ENCODE measurements at regions not wholly inside any gene's neighbourhood (a gene's known extent, or its start where the extent isn't known, plus 50 kb on each side); places are given as distances from the start of the nearest gene placed in this dataset.

- no peak for DNase-seq
Observed at GRCh38 chr5:125301711-125302110, 555.3 kb upstream of the ZNF608 start.

- no peak for DNase-seq
Observed at GRCh38 chr5:125302577-125302976, 556.1 kb upstream of the ZNF608 start.

- no peak for DNase-seq
Observed at GRCh38 chr5:125306741-125307140, 560.3 kb upstream of the ZNF608 start.

DNA sequence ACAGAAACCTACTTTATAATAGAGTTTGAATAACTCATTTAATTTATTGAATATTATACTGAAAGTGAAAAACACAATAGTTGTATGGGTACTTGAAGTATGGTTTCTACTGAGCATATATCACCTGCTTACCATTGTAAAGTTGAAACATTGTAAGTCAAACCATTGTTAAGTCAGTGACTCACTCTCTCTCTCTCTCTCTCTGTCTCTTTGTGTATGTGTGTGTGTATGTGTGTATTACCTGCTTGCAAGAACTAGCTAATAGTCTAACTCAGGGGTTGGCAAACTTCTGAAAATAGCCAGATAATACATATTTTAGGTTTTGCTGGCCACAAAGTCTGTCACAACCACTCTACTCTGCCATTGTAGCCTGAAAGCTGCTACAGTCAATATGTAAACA, 564.3 kb upstream of the ZNF608 start:
- no peak for DNase-seq

DNA sequence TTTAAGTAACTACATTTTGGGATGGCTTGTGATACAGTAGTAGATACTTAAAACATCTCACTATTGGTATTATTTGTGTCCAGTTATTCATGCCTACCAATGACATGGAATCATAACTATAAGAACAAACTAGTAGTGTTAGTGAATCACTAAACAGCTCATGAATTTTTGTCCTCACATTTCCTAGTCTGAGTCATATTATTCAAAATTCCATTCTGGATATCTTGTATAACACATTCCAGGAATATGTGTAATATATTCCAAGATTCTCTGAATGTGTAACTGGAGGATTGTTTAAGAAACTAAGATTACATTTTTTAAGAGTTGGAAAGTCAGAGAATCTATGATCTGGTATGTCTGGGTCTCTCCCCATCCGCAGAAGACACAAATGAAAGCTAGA, 565.3 kb upstream of the ZNF608 start:
- DNase-seq = no peak

DNA sequence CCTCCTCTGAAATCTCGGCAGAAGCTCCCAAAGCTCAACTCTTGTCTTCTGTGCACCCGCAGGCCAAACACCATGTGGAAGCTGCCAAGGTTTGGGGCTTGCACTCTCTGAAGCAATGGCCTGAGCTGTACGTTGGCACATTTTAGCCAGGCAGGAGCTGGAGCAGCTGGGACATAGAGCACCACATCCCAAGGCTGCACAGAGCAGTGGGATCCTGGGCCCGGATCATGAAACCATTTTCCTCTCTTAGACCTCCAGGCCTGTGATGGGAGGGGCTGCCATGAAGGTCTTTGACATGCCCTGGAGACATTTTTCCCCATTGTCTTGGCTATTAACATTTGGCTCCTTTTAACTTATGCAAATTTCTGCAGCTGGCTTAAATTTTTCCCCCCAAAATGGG, 567.1 kb upstream of the ZNF608 start:
- DNase-seq = no peak

DNA sequence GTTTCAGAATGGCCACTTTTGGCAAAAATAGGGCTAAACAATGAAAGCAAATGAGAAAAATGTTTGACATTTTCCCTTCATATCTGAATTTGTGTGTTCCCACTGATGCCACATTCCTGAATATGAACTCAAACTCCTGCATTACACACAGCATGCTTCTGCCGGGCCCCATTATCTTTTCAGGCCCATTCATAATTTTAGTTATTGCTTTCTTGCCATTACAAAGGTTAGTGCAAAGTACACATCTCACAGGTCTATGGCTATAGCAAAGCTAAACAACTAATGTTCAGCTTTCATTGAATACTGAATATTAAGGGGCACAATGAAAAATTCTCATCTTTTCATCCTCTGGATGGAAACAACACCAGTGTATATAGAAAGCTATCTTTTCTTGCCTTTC, 568.9 kb upstream of the ZNF608 start:
- DNase-seq = no peak

- DNase-seq = no peak
Observed at GRCh38 chr5:125316391-125316790, 570.0 kb upstream of the ZNF608 start.

DNA sequence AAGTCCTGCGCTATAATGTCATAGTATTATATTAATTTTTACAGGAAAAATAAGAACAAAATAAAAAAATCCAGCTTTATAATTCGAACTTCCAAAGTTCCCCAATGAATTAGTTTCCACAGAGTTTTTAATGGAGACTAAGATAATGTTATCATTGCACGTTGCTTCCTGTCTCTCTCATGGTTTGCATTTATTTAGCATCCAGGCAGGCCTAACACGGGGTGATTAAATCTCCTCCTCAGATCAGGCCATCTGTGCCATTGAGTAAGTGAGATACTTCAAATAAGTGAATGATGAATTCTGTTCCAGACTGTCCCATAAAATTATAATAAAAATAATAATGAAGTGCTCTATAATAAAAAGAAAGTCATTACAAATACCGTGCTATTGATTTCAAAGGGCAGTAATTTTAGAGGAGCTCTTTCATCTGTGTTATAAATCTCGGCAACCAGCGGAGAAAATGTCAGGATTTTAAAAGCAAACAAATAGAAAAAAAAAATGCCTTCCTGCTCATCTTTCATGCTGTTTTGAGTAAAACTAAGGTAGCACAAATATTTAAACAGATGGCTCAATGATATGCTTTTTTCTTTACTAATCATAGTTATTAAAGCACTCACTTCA, 570.6 kb upstream of the ZNF608 start:
- DNase-seq = no peak

DNA sequence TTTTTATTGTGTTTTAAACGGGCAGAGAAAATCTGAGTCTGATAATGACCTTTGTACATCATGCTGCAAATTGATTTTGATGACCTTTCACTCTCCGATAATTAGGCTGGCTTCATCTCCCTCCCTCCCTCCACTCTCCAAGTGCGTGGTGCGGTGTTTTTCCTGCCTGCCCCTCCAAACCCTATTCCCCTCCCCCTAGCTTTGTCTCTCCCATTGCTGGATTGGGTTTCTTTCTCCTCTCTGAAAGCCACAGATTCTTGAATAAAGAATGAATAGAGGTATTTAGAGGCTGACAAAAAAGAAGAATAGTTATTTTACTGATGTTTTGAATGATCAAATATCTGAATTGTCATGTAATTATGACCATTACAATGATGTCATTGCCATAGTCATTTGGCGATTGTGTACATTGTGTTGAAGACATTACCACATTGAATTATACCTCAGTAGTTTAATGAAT, 571.1 kb upstream of the ZNF608 start:
- DNase-seq = no peak

DNA sequence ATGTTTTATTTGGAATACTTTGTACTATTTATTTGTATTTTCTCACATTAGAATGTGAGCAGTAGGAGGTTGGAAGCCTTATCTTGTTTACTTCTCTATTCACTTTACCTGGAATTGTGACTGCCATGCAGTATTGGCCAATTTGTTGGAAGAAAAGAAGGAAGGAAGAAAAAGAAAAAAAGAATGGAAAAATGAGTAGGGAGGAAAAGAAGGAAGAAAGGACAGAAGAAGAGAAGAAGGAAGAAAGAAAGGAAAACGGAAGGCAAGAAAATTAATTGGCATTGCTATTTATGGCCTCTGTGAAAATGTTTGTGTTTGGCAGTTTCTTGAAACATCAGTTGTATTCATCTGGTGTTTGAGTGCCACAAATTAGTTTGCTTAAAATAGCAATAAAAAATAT, 575.2 kb upstream of the ZNF608 start:
- no peak for DNase-seq

DNA sequence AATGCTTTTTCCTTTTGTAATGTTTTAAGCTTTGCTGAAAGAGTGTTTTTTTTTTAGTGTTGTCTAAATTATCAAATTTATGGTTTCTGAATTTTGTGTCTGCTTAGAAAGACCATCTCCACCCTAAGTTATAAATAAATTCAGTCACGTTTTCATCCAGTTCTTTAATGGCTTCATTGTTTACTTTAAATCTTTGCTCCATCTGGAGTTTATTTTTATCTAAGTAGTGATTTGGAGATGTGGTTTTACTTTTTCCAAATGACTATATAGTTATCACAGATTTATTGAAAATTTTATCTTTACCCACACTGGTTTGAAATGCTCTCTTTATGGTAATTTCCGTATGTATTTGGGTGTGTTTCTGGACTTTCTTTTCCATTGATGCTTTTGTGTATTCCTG, 577.2 kb upstream of the ZNF608 start:
- DNase-seq = no peak

DNA sequence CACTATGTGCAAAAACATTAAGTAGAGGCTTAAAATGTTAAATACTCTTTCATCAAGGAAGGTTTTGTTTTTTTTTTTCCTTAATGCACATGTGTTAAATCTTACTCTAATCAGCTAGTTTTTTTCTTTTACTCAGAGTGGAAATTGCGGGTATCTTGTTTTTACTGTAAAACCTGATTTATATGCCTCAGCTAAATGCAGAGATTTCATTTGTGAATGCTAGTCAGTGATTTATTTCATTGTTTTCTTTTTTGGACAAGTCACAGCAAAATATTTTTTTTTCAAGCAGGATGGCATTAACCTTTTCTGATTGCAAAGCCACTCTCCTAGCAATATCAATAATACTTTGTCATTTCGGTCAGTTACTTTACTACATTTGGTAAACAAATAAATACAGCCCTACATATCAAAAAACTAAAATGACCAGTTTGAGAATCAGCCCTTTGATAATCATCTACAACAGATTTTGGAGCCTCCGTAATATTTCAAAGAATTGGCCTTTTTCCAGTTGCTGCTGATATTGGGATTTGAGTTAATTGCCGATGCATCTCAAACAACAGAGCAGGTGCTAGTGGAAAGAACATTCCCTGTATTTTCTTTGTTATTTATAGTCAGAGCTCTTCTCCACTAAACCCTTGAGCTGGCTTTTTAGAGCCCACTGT, 579.2 kb upstream of the ZNF608 start:
- DNase-seq = no peak

GRCh38 chr5:125326150-125326510, 579.7 kb upstream of the ZNF608 start:
- no peak for DNase-seq

- DNase-seq = no peak
Observed at GRCh38 chr5:125327676-125328075, 581.2 kb upstream of the ZNF608 start.

- no peak for DNase-seq
Observed at GRCh38 chr5:125331987-125332598, 585.7 kb upstream of the ZNF608 start.

- no peak for DNase-seq
Observed at GRCh38 chr5:125333416-125333815, 587.0 kb upstream of the ZNF608 start.

DNA sequence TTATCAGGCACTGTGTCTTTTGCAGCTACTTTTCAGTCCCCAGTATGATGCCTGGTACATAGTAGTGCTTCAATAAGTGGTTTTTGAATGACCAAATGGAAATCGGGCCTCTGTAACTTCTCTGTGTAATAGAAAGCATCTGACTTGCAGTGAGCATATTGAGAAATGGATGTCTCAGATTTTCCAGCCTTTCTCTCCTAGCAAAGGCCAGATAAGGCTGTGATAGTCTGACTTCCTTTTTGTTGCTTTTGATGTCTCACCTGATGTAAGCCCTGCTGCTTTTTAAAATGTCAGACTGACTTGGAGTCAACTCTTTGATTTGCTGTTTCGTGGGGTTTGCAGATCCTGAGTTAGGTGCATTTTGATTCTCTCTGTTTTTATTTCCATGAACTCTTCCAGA, 590.0 kb upstream of the ZNF608 start:
- DNase-seq = no peak

GRCh38 chr5:125337294-125337693, 590.9 kb upstream of the ZNF608 start:
- no peak for DNase-seq

DNA sequence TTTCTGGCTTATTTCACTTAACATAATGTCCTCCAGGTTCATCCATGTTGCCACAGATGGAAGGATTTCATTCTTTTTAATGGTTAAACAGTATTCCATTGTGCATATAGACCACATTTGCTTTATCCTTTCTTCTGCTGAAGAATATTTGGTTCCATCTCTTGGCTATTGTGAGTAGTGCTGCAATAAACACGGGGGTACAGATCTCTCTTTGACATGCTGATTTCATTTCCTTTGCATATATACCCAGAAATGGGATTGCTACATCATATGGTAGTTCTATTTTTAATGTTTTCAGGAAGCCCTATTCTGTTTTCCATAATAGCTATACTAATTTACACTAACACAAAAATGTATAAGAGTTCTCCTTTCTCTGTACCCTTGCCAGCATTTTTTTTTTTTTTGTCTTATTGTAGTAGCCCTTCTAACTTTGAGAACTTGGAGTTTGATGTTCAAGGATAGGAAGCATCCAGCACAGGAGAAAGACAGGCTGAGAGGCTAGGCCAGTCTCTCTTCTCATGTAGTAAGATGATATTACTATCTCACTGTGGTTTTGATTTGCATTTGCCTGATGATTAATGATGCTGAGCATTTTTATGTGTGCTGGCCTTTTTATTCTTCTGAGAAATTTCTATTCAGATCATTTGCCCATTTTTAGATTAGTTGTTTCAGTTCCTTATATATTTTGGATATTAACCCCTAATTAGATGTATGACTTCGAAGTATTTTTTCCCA, 592.2 kb upstream of the ZNF608 start:
- DNase-seq = no peak

DNA sequence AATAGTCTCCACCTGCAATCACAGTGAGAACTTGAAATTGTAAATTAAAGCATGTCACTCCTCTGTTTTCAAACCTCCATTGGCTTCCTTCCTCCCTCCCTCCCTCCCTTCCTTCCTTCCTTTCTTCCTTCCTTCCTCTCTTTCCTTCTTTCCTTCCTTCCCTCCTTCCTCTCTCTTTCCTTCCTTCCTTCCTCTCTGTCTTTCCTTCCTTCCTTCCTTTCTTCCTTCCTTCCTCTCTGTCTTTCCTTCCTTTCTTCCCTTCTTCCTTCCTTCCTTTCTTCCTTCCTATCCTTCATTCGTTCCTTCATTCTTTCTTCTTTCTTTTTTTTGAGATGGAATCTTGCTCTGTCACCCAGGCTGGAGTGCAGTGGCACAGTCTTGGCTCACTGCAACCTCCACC, 595.0 kb upstream of the ZNF608 start:
- no peak for DNase-seq

DNA sequence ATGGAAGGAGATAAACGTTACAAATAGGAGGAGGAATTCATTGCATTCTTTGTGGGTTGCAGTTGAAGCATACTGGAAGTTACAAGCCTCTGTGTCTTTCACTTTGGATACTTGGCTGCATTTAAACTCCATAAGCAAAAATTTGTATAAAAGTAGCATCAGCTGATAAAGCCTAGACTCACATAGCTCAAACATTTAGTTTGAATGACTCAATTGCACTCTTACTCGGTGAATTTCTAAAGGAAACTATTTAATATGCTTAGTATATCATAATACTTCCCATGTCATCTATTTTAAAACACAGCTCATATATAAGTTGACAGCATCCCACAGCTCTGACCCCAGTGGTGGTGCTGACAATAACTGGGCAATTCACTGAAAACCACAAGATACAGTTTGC, 596.6 kb upstream of the ZNF608 start:
- no peak for DNase-seq

DNA sequence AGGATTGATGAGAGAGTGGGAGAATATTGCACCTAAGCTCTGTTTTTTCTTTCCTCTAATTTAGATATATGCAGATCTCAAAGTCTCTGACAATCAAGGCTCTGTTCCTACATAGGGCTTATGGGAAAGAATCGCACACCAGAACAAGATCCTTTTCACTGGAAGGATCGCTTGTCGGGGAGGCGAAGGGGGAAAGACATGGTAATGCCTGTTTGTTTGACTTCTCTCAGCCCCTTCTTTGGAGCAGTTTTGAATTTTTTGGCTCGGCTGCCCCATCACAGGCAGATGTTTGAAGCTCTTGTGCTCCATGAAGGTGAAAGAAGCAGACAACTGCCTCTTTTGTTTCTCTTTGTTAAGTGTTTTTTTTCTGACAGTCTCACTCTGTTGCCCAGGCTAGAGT, 599.9 kb upstream of the ZNF608 start:
- no peak for DNase-seq

GRCh38 chr5:125348221-125348692, 601.8 kb upstream of the ZNF608 start:
- DNase-seq = no peak

All from central memory CD4-positive, alpha-beta T cell (primary cell).